KMS-11 (cell line): ENCODE measurements at regions not wholly inside any gene's neighbourhood (a gene's known extent, or its start where the extent isn't known, plus 50 kb on each side); places are given as distances from the start of the nearest gene placed in this dataset.

Experiments used
- H2AFZ ChIP-seq: fragments of 200-600 bp; sonication (generic); 2 replicates; pipeline ENCODE4 v1.6.1; 2016; ENCODE audit warnings: antibody characterized with exemption, mixed run types, low read depth
- H3K27ac ChIP-seq: fragments of 200-600 bp; sonication (generic); 2 replicates; pipeline ENCODE4 v1.6.1; 2016; ENCODE audit warnings: mild to moderate bottlenecking, mixed run types
- H3K27me3 ChIP-seq: fragments of 200-600 bp; sonication (generic); 2 replicates; pipeline ENCODE4 v1.6.1; 2017; ENCODE audit warnings: mild to moderate bottlenecking, low read depth, mixed run types, moderate library complexity; ENCODE audit not compliant: insufficient read depth
- H3K36me3 ChIP-seq: fragments of 200-600 bp; sonication (generic); 2 replicates; pipeline ENCODE4 v1.6.1; 2017; ENCODE audit warnings: mild to moderate bottlenecking, mixed run types; ENCODE audit not compliant: insufficient read depth
- H3K4me1 ChIP-seq: fragments of 200-600 bp; sonication (generic); 2 replicates; pipeline ENCODE4 v1.6.1; 2016; ENCODE audit warnings: mild to moderate bottlenecking, low read depth, mixed run types; ENCODE audit not compliant: poor library complexity, severe bottlenecking
- H3K4me2 ChIP-seq: fragments of 200-600 bp; sonication (generic); 2 replicates; pipeline ENCODE4 v1.7.0; 2016; ENCODE audit warnings: mild to moderate bottlenecking, mixed run types
- H3K4me3 ChIP-seq: fragments of 200-600 bp; sonication (generic); IDR thresholded peaks from 2 replicates; pipeline ENCODE4 v1.6.1; 2017; ENCODE audit warnings: low read depth, low read length, mixed read lengths; ENCODE audit not compliant: insufficient read depth
- H3K79me2 ChIP-seq: fragments of 200-600 bp; sonication (generic); 2 replicates; pipeline ENCODE4 v1.6.1; 2016; ENCODE audit warnings: low read depth, mixed run types; ENCODE audit not compliant: insufficient read depth
- H3K9ac ChIP-seq: fragments of 200-600 bp; sonication (generic); 2 replicates; pipeline ENCODE4 v1.6.1; 2016; ENCODE audit warnings: mild to moderate bottlenecking, mixed run types
- H4K20me1 ChIP-seq: fragments of 200-600 bp; sonication (generic); 2 replicates; pipeline ENCODE4 v1.6.1; 2016; ENCODE audit warnings: mild to moderate bottlenecking, mixed run types; ENCODE audit not compliant: insufficient read depth
- TF ChIP-seq, protein P1 (sequence below): fragments of 200-600 bp; sonication (generic); conservative IDR thresholded peaks from 2 replicates; pipeline ENCODE4 v1.6.1; 2017; ENCODE audit warnings: low read depth, mild to moderate bottlenecking, antibody characterized with exemption, low read length, moderate library complexity, mixed read lengths

DNA sequence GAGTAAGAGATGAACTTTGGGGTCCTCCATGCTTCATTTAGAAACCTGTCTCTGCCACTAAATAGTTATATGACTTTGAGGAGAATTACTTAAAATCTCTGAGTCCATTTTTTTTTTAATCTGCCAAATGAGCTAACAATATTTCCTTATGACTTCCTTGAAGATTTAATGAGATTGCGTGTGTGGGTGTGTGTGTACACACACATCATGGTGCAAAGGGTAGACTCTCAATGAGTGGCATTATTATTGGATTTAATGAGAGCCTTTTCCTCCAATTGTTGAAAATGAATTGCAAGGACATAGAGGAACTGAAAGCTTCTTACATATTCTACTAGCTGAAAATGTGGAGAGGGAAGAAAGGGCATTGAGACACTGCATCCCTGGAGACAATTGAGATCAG is 573.5 kb upstream of the LUZP2 start:
- Histone ChIP-seq H3K36me3 (no peaks in the 10 kb centered on the region), H3K79me2 (no peaks in the 10 kb centered on the region), H3K4me2 (no peak overlapping the region), H3K27ac (no peak overlapping the region), H3K4me1 (no peaks in the 10 kb centered on the region), H4K20me1 (no peaks in the 10 kb centered on the region), H3K4me3 (no peak overlapping the region), H2AFZ (no peak overlapping the region), H3K9ac (no peak overlapping the region), H3K27me3 (no peaks in the 10 kb centered on the region)
- TF ChIP-seq, protein P1, sequence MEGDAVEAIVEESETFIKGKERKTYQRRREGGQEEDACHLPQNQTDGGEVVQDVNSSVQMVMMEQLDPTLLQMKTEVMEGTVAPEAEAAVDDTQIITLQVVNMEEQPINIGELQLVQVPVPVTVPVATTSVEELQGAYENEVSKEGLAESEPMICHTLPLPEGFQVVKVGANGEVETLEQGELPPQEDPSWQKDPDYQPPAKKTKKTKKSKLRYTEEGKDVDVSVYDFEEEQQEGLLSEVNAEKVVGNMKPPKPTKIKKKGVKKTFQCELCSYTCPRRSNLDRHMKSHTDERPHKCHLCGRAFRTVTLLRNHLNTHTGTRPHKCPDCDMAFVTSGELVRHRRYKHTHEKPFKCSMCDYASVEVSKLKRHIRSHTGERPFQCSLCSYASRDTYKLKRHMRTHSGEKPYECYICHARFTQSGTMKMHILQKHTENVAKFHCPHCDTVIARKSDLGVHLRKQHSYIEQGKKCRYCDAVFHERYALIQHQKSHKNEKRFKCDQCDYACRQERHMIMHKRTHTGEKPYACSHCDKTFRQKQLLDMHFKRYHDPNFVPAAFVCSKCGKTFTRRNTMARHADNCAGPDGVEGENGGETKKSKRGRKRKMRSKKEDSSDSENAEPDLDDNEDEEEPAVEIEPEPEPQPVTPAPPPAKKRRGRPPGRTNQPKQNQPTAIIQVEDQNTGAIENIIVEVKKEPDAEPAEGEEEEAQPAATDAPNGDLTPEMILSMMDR: no peak

DNA sequence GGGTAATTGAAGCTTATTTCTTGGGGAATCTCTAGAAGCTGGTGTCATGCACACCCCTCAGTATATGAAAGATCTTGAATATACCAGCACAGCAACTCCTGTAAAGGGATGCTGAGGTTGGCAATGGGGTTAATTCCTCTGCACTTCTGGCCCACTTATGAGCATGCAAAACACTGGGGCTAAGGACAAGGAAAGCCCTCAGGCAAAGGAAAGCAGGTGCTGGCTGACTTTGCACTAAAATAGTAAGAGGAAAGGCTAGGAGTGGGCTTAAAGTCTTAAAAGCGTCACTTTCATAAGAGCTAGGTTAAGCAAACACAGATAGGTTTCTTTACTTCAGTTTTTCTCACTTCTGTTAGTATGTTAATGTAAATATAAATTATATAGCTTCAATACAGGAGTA is 572.6 kb upstream of the LUZP2 start:
- H3K79me2 ChIP-seq: no peaks in the 10 kb centered on the region
- TF ChIP-seq, protein P1: no peak
- no peaks in the 10 kb centered on the region for H4K20me1 ChIP-seq
- no peak overlapping the region for H3K4me3 ChIP-seq
- no peaks in the 10 kb centered on the region for H3K36me3 ChIP-seq
- H3K27ac ChIP-seq: no peak overlapping the region
- H3K4me1 ChIP-seq: no peaks in the 10 kb centered on the region
- H3K4me2 ChIP-seq: no peak overlapping the region
- H3K27me3 ChIP-seq: no peaks in the 10 kb centered on the region
- no peak overlapping the region for H2AFZ ChIP-seq
- no peak overlapping the region for H3K9ac ChIP-seq

DNA sequence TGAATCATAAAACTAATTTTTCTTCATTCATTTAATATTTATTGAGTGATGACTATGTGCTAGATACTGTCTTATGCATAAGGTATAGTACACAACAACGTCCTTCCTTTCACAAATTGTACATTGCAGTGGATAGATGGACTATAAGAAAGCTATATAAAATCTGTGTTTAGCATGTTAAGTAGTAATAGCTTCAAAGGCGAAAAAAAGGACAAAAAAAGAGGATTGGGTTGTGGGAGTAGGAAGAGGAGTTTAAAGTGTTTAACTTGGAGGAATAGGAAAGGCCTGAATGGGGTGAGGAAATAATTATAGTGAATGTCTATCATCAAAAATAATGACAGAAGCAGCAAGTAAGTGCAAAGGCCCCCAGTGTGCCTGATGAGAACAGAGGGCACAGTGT is 565.4 kb upstream of the LUZP2 start:
- TF ChIP-seq, protein P1: no peak
- Histone ChIP-seq H3K27ac (no peak overlapping the region), H3K79me2 (no peaks in the 10 kb centered on the region), H3K4me2 (no peak overlapping the region), H3K36me3 (no peaks in the 10 kb centered on the region), H3K27me3 (no peaks in the 10 kb centered on the region), H2AFZ (no peak overlapping the region), H3K4me1 (no peaks in the 10 kb centered on the region), H4K20me1 (no peaks in the 10 kb centered on the region), H3K9ac (no peak overlapping the region), H3K4me3 (no peak overlapping the region)

DNA sequence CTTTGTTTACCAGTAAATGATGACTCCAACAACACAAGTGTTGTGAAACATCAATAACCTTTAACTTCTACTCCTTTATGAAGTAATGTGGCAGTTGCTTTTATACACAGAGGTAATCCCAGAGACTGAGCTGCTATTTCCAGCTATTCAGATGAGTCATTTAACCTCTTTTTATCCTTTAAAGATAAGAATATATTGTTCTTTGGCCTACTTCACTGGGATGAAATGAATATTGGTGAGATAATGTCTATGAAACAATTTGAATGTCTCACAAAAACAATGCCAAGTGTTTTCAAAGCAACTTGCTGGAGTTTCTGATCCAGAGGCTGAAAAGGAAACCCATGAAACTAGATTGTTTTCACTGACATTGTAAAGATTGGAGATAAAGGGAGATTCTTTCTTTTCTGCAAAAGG is 564.4 kb upstream of the LUZP2 start:
- no peak overlapping the region for H2AFZ ChIP-seq
- H3K27me3 ChIP-seq: no peaks in the 10 kb centered on the region
- H3K9ac ChIP-seq: no peak overlapping the region
- H4K20me1 ChIP-seq: no peaks in the 10 kb centered on the region
- TF ChIP-seq, protein P1: no peak
- no peak overlapping the region for H3K4me3 ChIP-seq
- H3K27ac ChIP-seq: no peak overlapping the region
- no peaks in the 10 kb centered on the region for H3K4me1 ChIP-seq
- H3K79me2 ChIP-seq: no peaks in the 10 kb centered on the region
- no peaks in the 10 kb centered on the region for H3K36me3 ChIP-seq
- H3K4me2 ChIP-seq: no peak overlapping the region
